ENCODE measurements at regions not wholly inside any gene's neighbourhood (a gene's known extent, or its start where the extent isn't known, plus 50 kb on each side); places are given as distances from the start of the nearest gene placed in this dataset.

GRCh38 chr21:38039841-38040240, 123.6 kb upstream of the KCNJ6 start:
- Histone ChIP-seq H4K91ac (ENCODE audit: insufficient read depth, low read depth, low read length) (no peak overlapping the region), H3K18ac (ENCODE audit: low read depth, low read length) (no peak overlapping the region), H3K36me3 (ENCODE audit: control insufficient read depth, insufficient read depth, low read length) (no peaks in the 10 kb centered on the region), H3K9me3 (ENCODE audit: control insufficient read depth, insufficient read depth, low read length) (no peaks in the 10 kb centered on the region), H3K9me1 (ENCODE audit: insufficient read depth, low read length) (no peaks in the 10 kb centered on the region), H3K4me2 (ENCODE audit: low read depth, low read length) (no peak overlapping the region), H3K23ac (ENCODE audit: low read depth, low read length) (no peak overlapping the region), H3K27ac (ENCODE audit: insufficient read depth, low read length) (no peak overlapping the region), H3K9ac (ENCODE audit: low read depth, low read length) (no peak overlapping the region), H3K14ac (replicated peaks; ENCODE audit: low read depth, low read length) (no peak overlapping the region), H3K27me3 (ENCODE audit: control insufficient read depth, insufficient read depth, low read length) (peaks cover 4% of the 10 kb centered on the region), H3K79me1 (ENCODE audit: low read depth in 1 of 2, low read length in 2 of 2) (no peaks in the 10 kb centered on the region), H2BK120ac (ENCODE audit: low read depth, low read length) (no peak overlapping the region), H3K4ac (ENCODE audit: low read depth, low read length) (no peak overlapping the region), H2BK5ac (ENCODE audit: low read depth, low read length, poor library complexity, severe bottlenecking) (no peak overlapping the region), H2AFZ (replicated peaks; ENCODE audit: low read length, poor library complexity) (no peak overlapping the region), H2AK9ac (replicated peaks; ENCODE audit: low read depth, low read length, poor library complexity) (no peak overlapping the region), H4K8ac (ENCODE audit: low read depth in 2 of 2, low read length in 2 of 2) (no peak overlapping the region), H2BK20ac (ENCODE audit: low read depth, low read length) (no peak overlapping the region), H3K56ac (ENCODE audit: extremely low read depth, insufficient read depth, low read length) (no peak overlapping the region), H3K4me1 (ENCODE audit: control insufficient read depth, insufficient read depth, low read length) (no peaks in the 10 kb centered on the region), H2BK15ac (ENCODE audit: low read depth, low read length) (no peak overlapping the region), H4K20me1 (ENCODE audit: insufficient read depth, low read length) (no peaks in the 10 kb centered on the region), H4K5ac (ENCODE audit: low read depth, low read length) (no peak overlapping the region), H2AK5ac (ENCODE audit: low read depth, low read length) (no peak overlapping the region), H3K4me3 (ENCODE audit: insufficient read depth, low read depth, low read length) (no peak overlapping the region)
- no TSS peak for BruUV-seq (replicated peaks)
- dilution Hi-C loops (cut with HindIII; ENCODE audit: low sequenced_read_pairs, unreplicated experiment), result no loop called here
- intact Hi-C loops (cut with micrococcal nuclease), result no loop called here
- ChIA-PET CTCF (no interaction called here), POLR2A (ENCODE audit: unreplicated experiment) (no interaction called here)
- TF ChIP-seq MXI1 (IDR thresholded peaks at IDR 0.05; ENCODE audit: borderline replicate concordance, low read depth, low read length) (no peak), ELK1 (IDR thresholded peaks at IDR 0.05; ENCODE audit: borderline replicate concordance, low read depth, low read length) (no peak), RFX5 (IDR thresholded peaks at IDR 0.05; ENCODE audit: low read depth, low read length) (no peak)
- DNase-seq, result no peak
- no peak for ATAC-seq (ENCODE audit: low read depth)
- in situ Hi-C loops (cut with MboI; ENCODE audit: low sequenced_read_pairs), result no loop called here

All from IMR-90 (cell line).